Activated CD4-positive, alpha-beta T cell treated with anti-CD3 and anti-CD28 coated beads, Interleukin-2, Interleukin-4, amounts not matched to agents 100 ng/mL and 50 ng/mL, durations not matched to agents 16 hours and 8 hours (primary cell): ENCODE measurements at regions not wholly inside any gene's neighbourhood (a gene's known extent, or its start where the extent isn't known, plus 50 kb on each side); places are given as distances from the start of the nearest gene placed in this dataset.
"Not testable (repeated sequence)": the region's sequence is repeated elsewhere in the genome, so short reads cannot be mapped to it uniquely, and the experiment has no call there.

Experiments used
- DNase-seq: peaks from one replicate; pipeline ENCODE4 v3.0.0-alpha.2; 2020; ENCODE audit warnings: low spot score

DNA sequence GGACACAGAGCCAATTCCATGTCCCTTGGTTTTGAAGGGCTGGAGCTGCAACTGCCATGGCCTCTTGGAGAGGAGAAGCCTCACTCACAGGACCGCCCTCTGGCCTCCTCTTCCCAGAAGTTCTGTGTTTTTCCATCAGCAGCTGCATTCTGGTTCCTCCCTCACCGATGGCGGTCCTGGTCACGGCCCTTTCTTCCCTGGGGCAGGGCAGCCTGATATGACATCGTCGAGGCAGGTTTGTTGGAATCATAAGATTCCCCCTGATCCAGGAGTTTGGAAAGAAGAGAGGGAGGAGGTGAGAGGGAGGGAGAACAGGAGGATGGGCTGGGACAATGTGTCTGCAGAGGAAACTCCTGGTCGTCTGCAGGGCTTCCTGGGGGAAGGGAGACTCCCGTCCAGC, 82.7 kb upstream of the PDZD8 start:
- no peak for DNase-seq

DNA sequence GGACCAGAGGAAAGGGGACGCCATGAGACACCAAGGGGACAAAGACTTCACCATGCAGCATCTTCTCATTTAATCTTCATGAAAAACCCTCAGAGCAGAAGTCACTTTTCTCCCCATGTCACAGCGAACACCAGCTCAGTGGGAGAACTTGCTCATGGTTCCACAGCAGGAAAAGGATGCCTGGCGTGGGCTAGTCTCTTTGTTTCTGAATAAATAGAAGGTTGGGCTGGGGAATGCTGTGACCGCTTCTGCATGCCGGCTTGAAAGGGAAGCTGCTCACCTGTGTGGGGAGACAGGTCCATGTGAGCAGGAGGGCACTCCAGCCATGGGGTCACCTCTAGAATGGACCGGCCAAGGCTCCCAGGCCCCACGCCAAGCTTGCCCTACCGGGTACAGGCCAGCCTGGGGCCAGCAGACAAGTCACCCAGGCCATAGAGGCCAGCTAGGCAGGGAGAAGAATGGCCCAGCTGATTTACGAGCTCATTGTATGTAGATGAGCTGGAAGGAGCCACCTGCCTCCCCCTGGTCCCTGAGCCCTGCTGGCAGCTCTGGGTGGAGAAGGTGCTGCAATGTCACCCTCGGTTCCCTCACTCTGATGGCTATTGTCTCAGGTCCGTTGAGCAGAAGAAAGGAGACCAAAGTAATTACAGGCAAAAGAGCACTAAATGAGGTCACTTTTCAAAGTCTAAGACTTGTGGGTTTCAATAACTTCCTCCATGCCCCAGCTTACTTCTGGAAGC, 82.0 kb upstream of the PDZD8 start:
- DNase-seq, result no peak

GRCh38 chr10:117455346-117455745, 80.1 kb upstream of the PDZD8 start:
- no peak for DNase-seq

GRCh38 chr10:117454502-117454901, 79.3 kb upstream of the PDZD8 start:
- no peak for DNase-seq

DNA sequence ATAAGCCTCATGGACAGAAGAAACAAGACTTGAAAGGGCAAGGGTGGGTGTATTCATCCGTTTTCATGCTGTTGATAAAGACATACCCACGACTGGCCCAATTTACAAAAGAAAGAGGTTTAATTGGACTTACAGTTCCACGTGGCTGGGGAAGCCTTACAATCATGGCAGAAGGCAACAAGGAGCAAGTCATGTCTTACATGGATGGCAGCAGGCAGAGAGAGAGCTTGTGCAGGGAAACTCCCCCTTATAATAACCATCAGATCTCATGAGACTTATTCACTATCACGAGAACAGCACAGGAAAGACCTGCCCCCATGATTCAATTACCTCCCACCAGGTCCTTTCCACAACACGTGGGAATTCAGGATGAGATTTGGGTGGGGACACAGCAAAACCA, 78.2 kb upstream of the PDZD8 start:
- not testable (repeated sequence) for DNase-seq

- no peak for DNase-seq
Measured at GRCh38 chr10:117450940-117451339, 75.7 kb upstream of the PDZD8 start.

DNA sequence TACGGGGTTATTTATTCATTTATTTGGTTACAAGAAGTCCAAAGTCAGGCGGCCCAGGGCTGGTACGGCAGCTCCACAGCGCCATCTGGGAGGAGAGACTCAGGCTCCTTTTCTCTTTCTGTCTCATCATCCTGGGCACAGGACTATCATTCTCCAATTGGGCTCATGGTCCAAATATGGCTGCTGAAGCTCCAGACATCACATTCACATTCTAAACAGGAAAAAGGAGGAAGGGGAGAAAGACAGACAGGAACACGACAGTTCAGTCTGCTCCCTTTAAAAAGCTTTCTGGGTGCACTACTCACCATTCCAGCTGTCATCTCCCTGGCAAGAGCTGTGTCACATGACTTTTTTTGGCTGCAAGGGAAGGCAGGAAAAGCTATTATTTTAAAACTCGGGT, 74.4 kb upstream of the PDZD8 start:
- DNase-seq, result no peak

DNA sequence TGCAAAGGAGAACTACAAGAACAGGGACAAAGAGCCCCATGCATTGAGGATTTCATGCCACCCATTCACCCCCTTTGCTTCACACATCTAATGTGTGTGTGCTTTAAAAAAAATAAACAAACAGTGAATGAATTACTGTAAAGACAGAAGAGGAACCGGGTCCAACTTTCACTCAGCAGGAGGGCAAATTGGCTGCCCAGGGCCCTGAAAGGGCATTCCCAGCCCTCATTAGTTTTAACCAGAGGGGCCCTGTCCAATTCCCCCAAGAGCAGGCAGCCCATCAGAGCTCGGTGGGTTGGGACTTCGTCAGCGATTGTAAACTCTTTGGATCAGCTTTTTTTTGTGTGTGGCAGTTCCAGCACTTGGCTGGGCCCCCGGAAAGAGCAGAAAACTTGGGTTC, 73.6 kb upstream of the PDZD8 start:
- DNase-seq, result no peak

DNA sequence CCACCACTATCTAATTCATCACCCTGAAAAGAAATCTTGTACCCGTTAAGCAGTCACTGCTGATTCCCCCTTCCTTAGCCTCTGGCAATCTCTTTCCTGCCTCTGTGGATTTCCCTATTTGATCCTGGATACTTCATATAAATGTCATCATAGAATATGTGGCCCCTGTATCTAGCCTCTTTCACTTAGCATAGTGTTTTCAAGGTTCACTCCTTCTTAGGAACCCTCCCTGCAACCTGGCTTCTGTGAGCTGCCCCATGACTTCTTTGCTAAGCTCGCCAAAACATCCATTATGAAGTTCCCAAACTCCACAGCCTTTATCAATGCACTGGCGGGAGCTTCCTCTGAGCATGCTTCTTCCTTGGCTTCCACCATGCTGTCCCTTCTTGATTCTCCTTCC, 70.8 kb upstream of the PDZD8 start:
- no peak for DNase-seq

DNA sequence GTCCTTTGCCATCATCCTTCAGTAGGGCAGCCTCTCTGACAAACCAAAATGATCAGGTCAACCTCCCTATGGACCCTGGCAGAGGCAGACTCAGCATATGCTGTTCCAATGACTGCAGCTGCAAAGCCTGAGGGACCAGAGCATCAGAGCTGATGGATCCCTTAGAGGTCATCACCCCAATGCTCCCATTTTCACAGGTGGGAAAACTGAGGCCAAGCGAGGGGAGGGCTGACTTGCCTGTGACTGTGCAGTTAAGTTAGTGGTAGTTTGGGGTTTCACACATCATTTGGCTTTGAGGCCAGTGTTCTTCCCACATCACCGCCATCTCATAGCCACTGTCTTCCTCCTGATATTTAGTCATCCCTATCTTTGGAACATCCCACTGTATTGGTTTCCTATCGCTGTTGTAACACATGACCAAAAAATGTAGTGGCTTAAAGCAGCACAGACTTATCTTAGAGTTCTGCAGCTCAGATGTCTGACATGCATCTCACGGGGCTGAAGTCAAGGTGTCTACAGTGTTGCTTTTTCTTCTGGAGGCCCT, 69.3 kb upstream of the PDZD8 start:
- no peak for DNase-seq

- DNase-seq, result no peak
Measured at GRCh38 chr10:117443686-117444041, 68.4 kb upstream of the PDZD8 start.

DNA sequence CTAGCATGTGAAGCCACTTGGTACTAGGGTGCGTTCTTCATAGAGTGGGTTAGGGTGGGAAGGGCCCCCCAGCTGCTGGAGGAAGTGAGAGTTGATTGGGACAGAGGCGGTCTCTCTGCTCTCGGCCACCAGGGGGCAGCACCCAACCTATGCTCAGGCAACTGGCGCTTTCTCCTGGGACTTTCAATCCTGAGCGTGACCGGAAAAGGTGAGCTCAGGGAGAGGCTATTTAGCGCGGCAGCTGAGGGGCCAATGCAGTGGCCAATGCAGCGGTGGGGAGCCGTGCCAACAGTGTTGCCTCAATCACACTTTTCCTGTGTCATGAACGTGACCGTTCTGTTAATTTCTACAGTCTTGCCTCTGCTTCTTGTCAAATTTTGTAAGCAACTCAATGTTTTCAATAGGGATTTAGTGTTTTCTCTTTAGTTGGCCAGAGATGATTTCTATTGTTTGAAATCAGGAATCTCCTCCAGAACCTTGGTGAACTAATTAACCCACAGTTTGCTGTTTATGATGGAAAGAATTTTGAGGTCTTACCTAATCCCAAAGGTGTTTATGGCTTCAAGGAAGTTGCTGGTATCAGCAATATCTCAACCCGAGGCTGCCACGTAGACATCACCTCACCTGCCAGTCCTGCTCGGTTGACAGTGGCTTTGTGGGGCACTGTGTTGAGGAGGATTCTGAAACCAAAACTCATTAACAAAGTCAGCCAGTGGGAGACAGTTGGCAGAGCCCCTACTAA, 67.9 kb upstream of the PDZD8 start:
- DNase-seq, result peak; percentile 41

DNA sequence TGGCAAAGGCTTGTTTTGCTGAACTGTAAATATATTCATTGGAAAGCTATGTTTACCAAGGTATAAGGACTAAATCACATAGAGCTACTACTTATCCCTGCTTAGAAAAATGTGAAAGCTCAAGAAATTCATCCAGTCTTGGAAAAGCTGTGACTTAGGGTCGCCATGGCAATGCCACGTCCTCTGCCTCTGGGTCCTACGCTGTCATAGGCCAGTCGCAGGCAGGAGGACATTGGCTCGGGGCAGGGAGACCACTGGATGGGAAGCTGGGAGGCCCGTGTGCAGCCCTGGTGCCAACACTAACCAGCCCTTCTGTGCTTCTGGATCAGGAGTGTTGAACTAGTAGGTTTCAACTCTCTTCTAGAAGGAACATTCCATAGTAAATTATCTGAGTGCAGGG, 67.3 kb upstream of the PDZD8 start:
- no peak for DNase-seq

DNA sequence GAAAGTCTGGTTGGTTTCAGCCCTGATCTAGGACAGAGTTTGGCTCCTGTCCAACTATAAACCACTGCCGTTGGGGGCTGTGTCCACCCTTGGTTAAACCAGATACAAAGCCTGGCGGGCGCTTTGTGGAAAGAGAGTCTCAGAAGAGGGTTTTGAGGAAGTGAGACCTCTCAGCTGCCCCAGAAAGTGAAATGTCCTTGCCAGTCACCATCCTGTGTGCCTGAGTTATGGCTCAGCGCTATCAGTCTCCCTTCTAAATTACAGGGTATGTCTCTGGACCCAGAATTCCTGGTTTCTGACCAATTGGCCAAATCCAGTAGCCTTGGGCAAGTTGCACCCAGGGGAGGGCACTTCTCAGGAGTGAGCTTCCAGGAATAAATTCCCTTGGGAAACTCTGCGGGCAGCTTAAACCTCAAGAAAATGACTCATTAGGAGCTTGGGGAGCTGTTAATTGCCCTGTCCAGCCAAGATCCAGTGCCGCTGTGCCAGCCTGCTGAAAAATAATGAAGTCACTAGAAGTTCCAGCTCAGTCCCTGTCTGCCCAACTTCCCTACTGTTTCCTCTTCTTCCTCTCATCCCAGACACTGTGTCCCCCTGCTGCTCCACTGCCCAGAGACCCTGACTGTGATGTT, 66.7 kb upstream of the PDZD8 start:
- no peak for DNase-seq

DNA sequence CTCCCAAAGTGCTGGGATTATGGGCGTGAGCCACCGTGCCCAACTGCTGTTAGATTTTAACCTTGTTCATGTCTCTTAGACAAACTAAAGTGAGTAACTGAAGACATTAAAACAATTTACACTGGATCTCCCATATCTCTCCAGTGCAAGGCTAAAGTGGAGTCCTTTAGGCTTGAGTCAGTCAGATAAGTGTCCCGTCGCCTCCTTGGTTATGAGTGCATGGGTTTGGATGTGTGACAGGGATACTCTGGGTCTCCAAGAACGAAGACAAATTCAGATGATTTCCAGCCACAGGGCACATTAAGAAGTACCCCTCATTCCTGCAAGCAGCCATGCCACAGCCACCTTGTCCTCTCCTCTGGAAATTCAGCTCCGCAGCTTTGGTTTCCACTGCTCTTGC, 66.1 kb upstream of the PDZD8 start:
- no peak for DNase-seq

GRCh38 chr10:117439243-117439912, 64.1 kb upstream of the PDZD8 start:
- no peak for DNase-seq

GRCh38 chr10:117432866-117433265, 57.6 kb upstream of the PDZD8 start:
- no peak for DNase-seq

DNA sequence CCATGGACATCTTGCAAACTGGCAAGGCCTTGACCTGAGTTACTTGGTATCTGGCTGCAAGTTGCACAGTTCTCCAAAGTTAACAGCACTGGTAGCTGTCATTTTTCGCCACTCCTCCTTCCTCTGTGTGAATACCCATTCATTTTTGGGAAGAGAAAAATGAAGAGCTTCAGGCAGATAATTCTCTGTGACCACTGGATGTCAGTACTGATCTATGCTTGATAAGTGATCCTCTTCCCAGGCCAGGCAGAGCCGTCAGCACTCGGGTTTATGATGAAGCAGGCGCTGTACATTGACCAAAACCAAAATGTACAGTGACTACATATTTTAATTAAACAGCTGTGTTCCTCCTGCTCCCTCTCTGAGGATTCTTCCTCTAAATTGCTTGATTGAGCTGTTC, 55.9 kb upstream of the PDZD8 start:
- DNase-seq, result no peak

DNA sequence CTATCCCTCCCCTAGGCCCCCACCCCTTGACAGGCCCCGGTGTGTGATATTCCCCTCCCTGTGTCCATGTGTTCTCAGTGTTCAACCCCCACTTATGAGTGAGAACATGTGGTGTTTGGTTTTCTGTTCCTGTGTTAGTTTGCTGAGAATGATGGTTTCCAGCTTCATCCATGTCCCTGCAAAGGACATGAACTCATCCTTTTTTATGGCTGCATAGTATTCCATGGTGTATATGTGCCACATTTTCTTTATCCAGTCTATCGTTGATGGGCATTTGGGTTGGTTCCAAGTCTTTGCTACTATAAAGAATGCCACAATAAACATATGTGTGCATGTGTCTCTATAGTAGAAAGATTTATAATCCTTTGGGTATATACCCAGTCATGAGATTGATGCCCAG, 55.3 kb upstream of the PDZD8 start:
- DNase-seq, result not testable (repeated sequence)

DNA sequence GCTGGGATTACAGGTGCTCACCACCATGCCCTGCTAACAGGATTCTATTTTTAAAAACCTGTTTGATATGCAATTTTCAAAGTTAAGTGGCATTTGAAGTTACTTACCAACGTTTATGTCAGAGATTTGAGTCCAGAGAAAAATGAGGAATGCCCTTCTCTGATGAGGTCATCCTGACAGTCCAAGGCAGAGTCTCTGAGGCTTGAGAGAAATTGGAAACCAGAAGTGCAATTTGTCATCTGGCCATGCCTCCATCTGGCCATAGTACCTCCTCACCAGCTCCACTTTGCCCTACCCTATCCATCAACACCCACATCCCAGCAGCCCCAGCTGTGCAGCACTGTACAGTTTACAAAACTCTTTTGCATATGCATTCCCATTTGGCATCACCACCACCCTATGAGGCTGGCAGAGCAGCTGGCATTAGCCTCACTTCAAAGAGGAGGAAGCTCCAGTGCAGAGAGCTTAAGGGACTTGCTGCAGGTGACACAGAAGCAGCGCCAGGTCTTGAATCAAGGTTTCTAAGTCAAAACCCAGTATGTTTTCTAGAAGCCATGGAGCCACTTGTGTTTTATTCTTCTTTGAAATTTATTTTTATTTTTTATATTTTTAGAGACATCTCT, 54.5 kb upstream of the PDZD8 start:
- DNase-seq, result no peak

GRCh38 chr10:117427356-117427755, 52.1 kb upstream of the PDZD8 start:
- no peak for DNase-seq

- no peak for DNase-seq
Measured at GRCh38 chr10:117425974-117426566, 50.8 kb upstream of the PDZD8 start.
